ENCODE measurements at regions not wholly inside any gene's neighbourhood (a gene's known extent, or its start where the extent isn't known, plus 50 kb on each side); places are given as distances from the start of the nearest gene placed in this dataset.

DNA sequence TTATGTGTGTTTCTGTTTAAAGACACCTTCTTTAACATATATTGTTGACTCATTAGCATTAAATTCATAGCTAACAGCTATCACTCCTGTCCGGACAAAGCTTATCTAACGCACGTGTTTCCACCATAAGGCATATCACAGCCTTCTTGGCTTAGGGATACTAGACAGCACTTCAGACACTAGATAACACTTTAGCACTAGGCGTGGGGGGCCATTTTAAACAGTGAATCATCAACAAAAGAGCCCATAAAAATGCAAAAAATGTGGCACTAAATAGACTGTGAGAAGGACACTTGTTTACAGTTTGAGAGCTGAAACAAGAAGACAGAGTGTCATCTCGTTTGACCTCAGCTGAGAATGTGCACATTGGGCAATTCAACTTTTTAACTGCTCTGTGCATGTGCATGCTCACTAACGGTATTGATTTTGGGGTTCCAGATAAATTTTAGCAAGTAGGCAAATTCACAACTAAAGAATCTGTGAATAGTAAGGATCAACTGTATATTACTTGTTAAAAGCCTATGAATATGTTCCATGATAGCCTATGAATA is 58.9 kb upstream of the RAI2 start:
- no peak for TF ChIP-seq POLR2AphosphoS5 (IDR thresholded peaks at IDR 0.05)
- TF ChIP-seq, protein P1, sequence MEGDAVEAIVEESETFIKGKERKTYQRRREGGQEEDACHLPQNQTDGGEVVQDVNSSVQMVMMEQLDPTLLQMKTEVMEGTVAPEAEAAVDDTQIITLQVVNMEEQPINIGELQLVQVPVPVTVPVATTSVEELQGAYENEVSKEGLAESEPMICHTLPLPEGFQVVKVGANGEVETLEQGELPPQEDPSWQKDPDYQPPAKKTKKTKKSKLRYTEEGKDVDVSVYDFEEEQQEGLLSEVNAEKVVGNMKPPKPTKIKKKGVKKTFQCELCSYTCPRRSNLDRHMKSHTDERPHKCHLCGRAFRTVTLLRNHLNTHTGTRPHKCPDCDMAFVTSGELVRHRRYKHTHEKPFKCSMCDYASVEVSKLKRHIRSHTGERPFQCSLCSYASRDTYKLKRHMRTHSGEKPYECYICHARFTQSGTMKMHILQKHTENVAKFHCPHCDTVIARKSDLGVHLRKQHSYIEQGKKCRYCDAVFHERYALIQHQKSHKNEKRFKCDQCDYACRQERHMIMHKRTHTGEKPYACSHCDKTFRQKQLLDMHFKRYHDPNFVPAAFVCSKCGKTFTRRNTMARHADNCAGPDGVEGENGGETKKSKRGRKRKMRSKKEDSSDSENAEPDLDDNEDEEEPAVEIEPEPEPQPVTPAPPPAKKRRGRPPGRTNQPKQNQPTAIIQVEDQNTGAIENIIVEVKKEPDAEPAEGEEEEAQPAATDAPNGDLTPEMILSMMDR (IDR thresholded peaks at IDR 0.05), result no peak
- TF ChIP-seq EP300 (IDR thresholded peaks at IDR 0.05), result no peak
- no peak for TF ChIP-seq POLR2A (IDR thresholded peaks at IDR 0.05)

Measured in gastroesophageal sphincter (tissue), 3 donors.